Epithelial cell of prostate (primary cell): ENCODE measurements at regions not wholly inside any gene's neighbourhood (a gene's known extent, or its start where the extent isn't known, plus 50 kb on each side); places are given as distances from the start of the nearest gene placed in this dataset.
"Not testable (repeated sequence)": the region's sequence is repeated elsewhere in the genome, so short reads cannot be mapped to it uniquely, and the experiment has no call there.

Experiments
- DNase-seq: peaks from one replicate; pipeline ENCODE4 v3.0.0-alpha.2; 2011; ENCODE audit warnings: low read depth, low spot score
- H3K27ac ChIP-seq: fragments of 450-650 bp; 2 replicates; pipeline ENCODE4 v1.5.1; 2017; ENCODE audit warnings: mild to moderate bottlenecking

GRCh38 chr5:153318556-153318955, 171.9 kb upstream of the GRIA1 start:
- no peak overlapping the region for H3K27ac ChIP-seq
- no peak for DNase-seq

GRCh38 chr5:153321478-153321877, 169.0 kb upstream of the GRIA1 start:
- DNase-seq: no peak
- no peak overlapping the region for H3K27ac ChIP-seq

DNA sequence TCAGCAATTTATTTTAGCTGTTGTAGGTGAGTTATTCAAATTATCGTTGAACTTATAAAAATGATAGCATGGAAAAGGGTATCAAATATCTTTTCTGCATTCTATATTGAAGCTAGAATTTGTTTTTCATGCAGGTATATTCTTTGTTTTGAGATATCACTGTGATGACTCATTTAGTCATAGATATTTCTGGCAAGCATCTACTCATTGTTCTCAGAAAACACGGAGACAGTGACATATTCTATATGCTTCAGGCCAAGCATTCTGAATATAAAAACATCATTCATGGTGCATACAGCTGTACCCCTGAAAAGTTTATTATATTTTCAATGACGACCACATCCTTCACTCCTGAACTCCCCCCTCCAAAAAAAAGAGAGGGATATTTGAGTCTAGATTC, 150.3 kb upstream of the GRIA1 start:
- no peak for DNase-seq

GRCh38 chr5:153340738-153341137, 149.7 kb upstream of the GRIA1 start:
- DNase-seq: no peak

More for the DNA sequence above, 150.3 kb upstream of the GRIA1 start:
- no peak overlapping the region for H3K27ac ChIP-seq

DNA sequence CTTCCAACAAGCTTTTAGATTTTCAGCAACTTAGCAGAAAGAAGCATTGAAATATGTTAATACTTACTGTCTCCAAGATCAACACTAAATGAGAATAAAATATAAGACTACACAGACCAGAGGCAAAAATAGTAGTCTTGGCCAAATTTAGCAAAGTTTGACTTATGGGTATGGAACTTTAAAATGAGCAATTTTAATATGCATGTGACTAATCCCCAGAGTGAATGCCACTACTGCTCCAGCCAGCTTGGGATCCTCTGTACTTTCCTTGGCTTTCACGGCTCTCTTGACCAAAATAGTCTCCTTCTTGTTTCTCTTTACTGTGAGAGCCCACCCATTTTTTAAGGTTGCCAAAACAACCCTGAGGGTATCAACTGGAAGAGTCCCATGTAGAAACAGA, 148.0 kb upstream of the GRIA1 start:
- DNase-seq: no peak
- no peak overlapping the region for H3K27ac ChIP-seq

More at GRCh38 chr5:153340738-153341137, 149.7 kb upstream of the GRIA1 start:
- H3K27ac ChIP-seq: no peak overlapping the region

- H3K27ac ChIP-seq: no peak overlapping the region
- no peak for DNase-seq
Measured at GRCh38 chr5:153347611-153348010, 142.9 kb upstream of the GRIA1 start.

DNA sequence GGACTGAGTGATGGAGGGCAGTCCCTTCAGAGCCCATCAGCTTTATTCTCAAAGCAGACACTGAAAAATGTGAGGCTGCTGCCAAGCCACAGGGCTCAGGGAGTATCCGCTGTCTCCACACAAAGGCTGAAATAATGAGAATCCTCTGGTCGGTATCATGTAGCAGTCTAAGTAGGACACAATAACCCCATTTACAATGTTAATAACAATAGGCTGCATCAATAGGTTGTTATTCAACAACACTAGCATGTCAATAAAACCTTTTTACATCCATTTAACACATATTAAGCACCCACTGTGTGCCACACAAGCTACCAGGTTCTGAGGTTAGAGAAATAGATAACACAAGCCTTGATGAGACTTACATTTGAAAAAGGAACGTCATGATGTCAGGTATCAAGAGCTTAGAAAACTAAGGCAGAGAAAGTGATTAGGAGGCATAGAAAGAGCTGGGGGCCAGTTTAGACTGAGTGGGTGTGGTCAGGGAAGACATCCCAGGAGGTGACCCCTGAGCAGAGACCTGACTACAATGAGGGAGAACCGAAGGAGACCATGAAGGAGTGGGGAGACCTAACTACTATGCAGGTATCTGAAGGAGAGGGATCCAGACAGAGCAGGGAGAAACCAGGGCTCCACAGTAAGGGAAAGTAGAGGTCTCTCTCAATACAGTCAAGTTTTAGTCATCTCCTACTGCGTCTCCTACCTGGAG, 140.1 kb upstream of the GRIA1 start:
- no peak overlapping the region for H3K27ac ChIP-seq
- DNase-seq: no peak

DNA sequence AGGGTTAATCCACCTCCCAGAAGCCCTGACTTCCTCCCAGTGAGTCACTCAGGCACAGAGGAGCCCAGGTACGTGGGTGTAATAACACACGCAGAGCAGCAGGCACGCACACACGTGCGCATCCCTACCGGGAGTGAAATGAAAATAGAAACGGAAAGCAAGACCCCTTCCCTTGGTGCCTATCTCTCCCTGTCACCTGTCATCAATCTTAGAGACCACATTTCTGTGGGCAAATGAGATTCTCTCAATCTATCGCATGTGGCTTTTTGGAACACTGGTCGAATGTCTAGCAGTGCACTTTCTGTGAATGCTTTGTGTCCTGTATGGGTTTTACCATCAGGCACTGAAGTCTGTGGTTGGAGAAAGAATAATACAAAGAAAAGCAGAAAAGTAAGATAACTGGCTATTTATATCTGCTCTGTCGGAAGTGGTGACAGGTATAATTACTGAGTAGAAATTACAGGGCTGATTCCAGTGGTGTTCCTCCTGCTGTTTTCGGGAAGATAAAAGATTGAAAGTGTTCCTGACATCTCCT, 137.7 kb upstream of the GRIA1 start:
- no peak for DNase-seq

GRCh38 chr5:153357493-153358112, 132.9 kb upstream of the GRIA1 start:
- no peak overlapping the region for H3K27ac ChIP-seq
- no peak for DNase-seq

More for the DNA sequence above, 137.7 kb upstream of the GRIA1 start:
- H3K27ac ChIP-seq: no peak overlapping the region

GRCh38 chr5:153358315-153358976, 132.0 kb upstream of the GRIA1 start:
- no peak for DNase-seq
- H3K27ac ChIP-seq: no peak overlapping the region

DNA sequence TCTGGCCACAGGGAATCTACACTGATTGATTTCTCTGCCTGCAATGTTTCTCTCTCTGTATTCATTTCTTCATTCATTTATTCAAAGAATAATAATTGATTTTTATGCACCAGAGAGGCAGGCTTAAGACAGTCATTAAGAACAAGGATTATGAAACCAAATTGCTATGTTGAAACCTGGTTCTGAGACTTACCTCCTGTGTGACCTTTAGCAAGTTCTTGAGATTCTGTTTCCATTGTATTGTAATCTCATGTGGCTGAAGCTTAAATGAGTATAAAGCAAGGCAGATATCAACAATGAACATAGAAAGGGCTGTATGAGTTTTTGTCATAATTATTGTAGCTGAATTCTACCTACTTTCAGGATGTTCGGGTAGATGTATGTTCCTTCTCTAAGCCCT, 129.6 kb upstream of the GRIA1 start:
- DNase-seq: no peak
- H3K27ac ChIP-seq: no peak overlapping the region

DNA sequence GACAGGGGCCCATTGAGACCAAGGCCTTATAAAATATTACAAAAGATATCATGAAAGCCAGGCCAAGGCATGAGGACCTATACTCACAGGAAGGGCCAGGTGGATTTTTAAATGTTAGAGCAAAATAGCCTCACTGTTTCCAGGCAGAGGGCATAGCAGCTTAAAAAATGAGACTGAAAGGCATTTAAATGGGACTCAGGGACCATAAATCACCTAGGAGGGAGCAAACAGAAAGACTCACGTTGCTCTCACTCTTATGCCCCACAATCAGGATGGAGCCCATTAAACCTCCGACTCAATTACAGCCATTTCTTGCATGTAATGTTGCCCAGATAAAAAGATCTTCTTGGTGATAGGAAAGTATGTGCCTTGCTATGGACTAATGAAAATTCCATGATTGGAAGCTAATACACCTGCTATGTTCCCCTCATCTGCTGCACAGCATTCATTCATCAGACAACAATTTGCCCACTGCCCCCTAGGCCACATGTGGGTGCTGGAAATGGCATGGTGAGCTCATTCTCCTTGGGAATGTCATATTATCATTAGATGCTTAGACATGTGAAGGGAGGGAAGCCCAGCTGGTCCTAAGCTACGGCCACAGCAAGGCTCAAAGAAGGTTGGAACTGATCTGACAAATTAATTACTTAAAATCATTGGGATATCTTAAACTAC, 128.6 kb upstream of the GRIA1 start:
- no peak overlapping the region for H3K27ac ChIP-seq
- no peak for DNase-seq

DNA sequence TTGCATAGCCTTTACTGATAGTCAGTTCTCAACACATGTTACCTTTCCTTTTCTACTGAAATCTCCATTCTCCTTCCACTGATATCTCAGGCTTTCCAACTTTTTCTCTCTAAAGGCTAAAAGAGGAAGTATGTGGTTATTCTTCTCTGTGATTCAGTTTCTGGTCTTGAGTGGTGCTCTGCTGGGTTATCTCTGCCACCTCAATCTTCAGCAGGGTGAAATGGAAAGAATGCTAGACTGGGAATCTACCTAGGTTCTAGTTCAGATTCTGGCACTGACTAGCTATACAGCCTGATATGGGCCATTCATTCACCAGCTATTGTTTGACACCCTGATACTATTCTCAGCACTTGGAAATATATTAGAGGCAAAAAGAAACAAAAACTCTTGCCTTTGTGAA, 124.9 kb upstream of the GRIA1 start:
- no peak for DNase-seq
- no peak overlapping the region for H3K27ac ChIP-seq

GRCh38 chr5:153367466-153367865, 123.0 kb upstream of the GRIA1 start:
- no peak overlapping the region for H3K27ac ChIP-seq
- DNase-seq: no peak

- DNase-seq: no peak
- H3K27ac ChIP-seq: no peak overlapping the region
Measured at GRCh38 chr5:153372425-153373129, 117.9 kb upstream of the GRIA1 start.

- DNase-seq: no peak
- no peak overlapping the region for H3K27ac ChIP-seq
Measured at GRCh38 chr5:153373130-153373498, 117.4 kb upstream of the GRIA1 start.

- not testable (repeated sequence) for DNase-seq, H3K27ac ChIP-seq
Measured at GRCh38 chr5:153381630-153382029, 108.8 kb upstream of the GRIA1 start.

- no peak overlapping the region for H3K27ac ChIP-seq
- no peak for DNase-seq
Measured at GRCh38 chr5:153390569-153390968, 99.9 kb upstream of the GRIA1 start.

GRCh38 chr5:153399595-153399994, 90.9 kb upstream of the GRIA1 start:
- H3K27ac ChIP-seq: no peak overlapping the region
- DNase-seq: no peak

DNA sequence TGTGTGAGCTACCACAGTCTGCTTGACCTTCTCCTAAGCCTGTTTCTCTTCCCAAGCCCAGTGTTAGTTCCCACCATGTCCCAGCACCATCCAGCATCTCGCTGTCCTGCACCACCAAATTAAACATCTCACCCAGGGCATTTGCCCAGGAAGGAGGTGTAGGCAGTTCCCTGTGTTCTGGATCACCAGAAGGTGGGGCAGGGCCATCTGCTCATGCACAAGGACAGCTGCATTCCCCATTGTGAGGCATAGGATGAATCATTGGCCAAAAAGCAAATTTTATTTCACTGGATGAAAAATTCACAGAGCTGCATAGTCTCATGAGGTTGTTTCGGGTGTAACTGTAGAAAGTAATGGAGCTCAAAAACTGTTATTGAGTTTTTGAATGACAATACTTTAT, 89.5 kb upstream of the GRIA1 start:
- no peak for DNase-seq
- no peak overlapping the region for H3K27ac ChIP-seq
